ENCODE measurements at regions not wholly inside any gene's neighbourhood (a gene's known extent, or its start where the extent isn't known, plus 50 kb on each side); places are given as distances from the start of the nearest gene placed in this dataset.

DNA sequence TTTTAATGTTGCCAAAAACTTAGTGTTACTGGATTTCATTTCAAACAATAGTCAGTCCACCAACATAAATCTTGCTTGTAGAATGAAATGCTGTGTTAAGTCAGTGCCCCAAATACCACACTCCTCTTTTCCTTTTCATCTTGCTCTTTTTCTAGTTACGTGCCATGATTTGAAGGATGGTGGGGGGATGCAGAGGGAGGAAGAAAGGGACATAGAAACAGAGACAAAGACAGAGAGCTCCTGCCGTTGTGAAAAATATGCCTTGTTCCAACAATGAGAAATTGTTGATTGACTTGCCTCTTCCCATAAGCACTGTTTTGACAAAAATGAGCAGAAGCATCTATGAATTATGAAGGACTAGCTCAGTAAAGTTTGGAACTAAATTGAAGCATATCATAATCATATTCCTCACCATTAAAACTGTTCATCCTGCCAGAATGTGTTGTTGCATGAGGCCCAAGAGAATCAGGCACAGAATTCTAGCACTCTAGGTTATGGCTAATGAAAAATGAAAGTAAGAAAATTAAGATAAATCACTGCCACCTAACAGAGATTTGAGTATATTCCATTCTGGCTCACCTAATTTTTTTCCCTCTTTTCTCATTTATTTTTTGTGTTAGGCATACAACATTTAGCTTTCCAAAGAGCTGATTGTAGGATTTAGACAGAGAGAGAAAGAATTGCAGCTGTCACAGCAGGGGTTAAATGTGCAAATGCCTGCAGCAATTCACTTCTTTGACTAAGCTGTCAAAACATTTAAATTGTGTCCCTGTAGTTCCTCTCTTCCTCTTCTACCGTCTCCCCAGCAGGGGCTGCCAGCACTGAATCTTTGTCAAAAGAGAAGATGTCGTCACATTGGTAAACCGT is 111.6 kb upstream of the PTPN13 start:
- TF ChIP-seq POLR2AphosphoS5 (IDR thresholded peaks at IDR 0.05) (peak; percentile 93), TAF1 (IDR thresholded peaks at IDR 0.05; ENCODE audit: low read depth) (no peak), RAD21 (conservative IDR thresholded peaks at IDR 0.05) (no peak), EZH2 (IDR thresholded peaks at IDR 0.05; ENCODE audit: borderline replicate concordance, insufficient read depth, low read length, poor library complexity, severe bottlenecking) (no peak), MXI1 (conservative IDR thresholded peaks at IDR 0.05; ENCODE audit: poor library complexity, severe bottlenecking) (no peak), SMC3 (conservative IDR thresholded peaks at IDR 0.05; ENCODE audit: poor library complexity) (peak; percentile 45)
- TF ChIP-seq, protein P1, sequence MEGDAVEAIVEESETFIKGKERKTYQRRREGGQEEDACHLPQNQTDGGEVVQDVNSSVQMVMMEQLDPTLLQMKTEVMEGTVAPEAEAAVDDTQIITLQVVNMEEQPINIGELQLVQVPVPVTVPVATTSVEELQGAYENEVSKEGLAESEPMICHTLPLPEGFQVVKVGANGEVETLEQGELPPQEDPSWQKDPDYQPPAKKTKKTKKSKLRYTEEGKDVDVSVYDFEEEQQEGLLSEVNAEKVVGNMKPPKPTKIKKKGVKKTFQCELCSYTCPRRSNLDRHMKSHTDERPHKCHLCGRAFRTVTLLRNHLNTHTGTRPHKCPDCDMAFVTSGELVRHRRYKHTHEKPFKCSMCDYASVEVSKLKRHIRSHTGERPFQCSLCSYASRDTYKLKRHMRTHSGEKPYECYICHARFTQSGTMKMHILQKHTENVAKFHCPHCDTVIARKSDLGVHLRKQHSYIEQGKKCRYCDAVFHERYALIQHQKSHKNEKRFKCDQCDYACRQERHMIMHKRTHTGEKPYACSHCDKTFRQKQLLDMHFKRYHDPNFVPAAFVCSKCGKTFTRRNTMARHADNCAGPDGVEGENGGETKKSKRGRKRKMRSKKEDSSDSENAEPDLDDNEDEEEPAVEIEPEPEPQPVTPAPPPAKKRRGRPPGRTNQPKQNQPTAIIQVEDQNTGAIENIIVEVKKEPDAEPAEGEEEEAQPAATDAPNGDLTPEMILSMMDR (IDR thresholded peaks at IDR 0.05; ENCODE audit: poor library complexity, severe bottlenecking): peak; percentile 63

All from neural cell (in vitro differentiated cells).